Aorta (tissue), 5 donors: ENCODE measurements at regions not wholly inside any gene's neighbourhood (a gene's known extent, or its start where the extent isn't known, plus 50 kb on each side); places are given as distances from the start of the nearest gene placed in this dataset.

Source experiments
- ATAC-seq: fragments of 200-7000 bp; cut with Tn5 transposase; one replicate; pipeline ENCODE4 v1.9.1; 2022; ENCODE audit warnings: moderate library complexity; ENCODE audit not compliant: low FRiP score
- DNase-seq, 2 donors: peaks; one replicate each; pipeline ENCODE4 v3.0.0-alpha.2; 2020
- H3K27ac ChIP-seq, 2 donors: one replicate each; pipeline ENCODE4 v1.5.1; 2013; ENCODE audit warnings: low read length in 2 of 2, mild to moderate bottlenecking in 2 of 2, moderate library complexity in 2 of 2, control low read depth in 1 of 2, inconsistent platforms in 1 of 2, low read depth in 1 of 2
- H3K27me3 ChIP-seq, 2 donors: one replicate each; pipeline ENCODE4 v1.6.1; 2013; ENCODE audit warnings: control low read depth in 1 of 2, low read length in 1 of 2, mild to moderate bottlenecking in 1 of 2, moderate library complexity in 1 of 2; ENCODE audit not compliant: insufficient read depth in 2 of 2, control insufficient read depth in 1 of 2
- H3K36me3 ChIP-seq, 2 donors: one replicate each; pipeline ENCODE4 v1.6.1; 2013; ENCODE audit warnings: control low read depth in 1 of 2, low read length in 1 of 2, mild to moderate bottlenecking in 1 of 2; ENCODE audit not compliant: insufficient read depth in 2 of 2, control insufficient read depth in 1 of 2
- H3K4me1 ChIP-seq, 2 donors: one replicate each; pipeline ENCODE4 v1.6.1; 2013; ENCODE audit warnings: low read length in 2 of 2, control low read depth in 1 of 2, mild to moderate bottlenecking in 1 of 2, moderate library complexity in 1 of 2; ENCODE audit not compliant: insufficient read depth in 2 of 2, control insufficient read depth in 1 of 2
- H3K4me3 ChIP-seq, 2 donors: one replicate each; pipeline ENCODE4 v1.5.1; 2013; ENCODE audit warnings: low read length in 2 of 2, control low read depth in 1 of 2, mild to moderate bottlenecking in 1 of 2
- H3K9me3 ChIP-seq: one replicate; pipeline ENCODE4 v1.6.1; 2013; ENCODE audit warnings: mild to moderate bottlenecking, low read length; ENCODE audit not compliant: control insufficient read depth
- WGBS, 2 donors: extraction: QIAGEN DNeasy Blood & Tissue Kit; methylation state at CpG; one replicate each; pipeline ENCODE4 v1.1.7; 2013; 5-methylcytosine and 5-hydroxymethylcytosine counted together
- intact Hi-C, 2 donors: fragments of 100-400 bp; cut with DNase I; formaldehyde crosslinking; loops; one replicate each; pipeline versions ENCODE4 v1.14.2 to v1.15.0; 2022
- donor health status: healthy with polysubstance abuse.
- donor health status: Bipolar disorder and iron deficiency.
- donor health status: DM: no; HTN: no; CAD: no.
- donor health status: DM: no; HTN: no; CAD: no.
- donor health status: DM: yes; HTN: yes; CAD: no.

GRCh38 chr22:26779108-26779507 is 121.7 kb downstream of the MIAT start:
- intact Hi-C loops: no loop called here
- Histone ChIP-seq H3K36me3 (peaks cover 0 to 5% of the 10 kb centered on the region in 2 donors), H3K9me3 (no peaks in the 10 kb centered on the region), H3K4me3 (no peak overlapping the region), H3K27me3 (no peaks in the 10 kb centered on the region), H3K27ac (no peak overlapping the region), H3K4me1 (peaks cover 2 to 8% of the 10 kb centered on the region in 2 donors)
- DNase-seq (no peak), ATAC-seq (no peak)
- 85 to 88% methylated on average over 3 of the region's 3 CpGs for WGBS, 2 donors

- Histone ChIP-seq H3K27me3 (no peaks in the 10 kb centered on the region), H3K36me3 (peaks cover 0 to 3% of the 10 kb centered on the region in 2 donors), H3K4me3 (no peak overlapping the region), H3K9me3 (no peaks in the 10 kb centered on the region), H3K4me1 (peaks cover 2 to 8% of the 10 kb centered on the region in 2 donors), H3K27ac (no peak overlapping the region)
- no peak for ATAC-seq
- intact Hi-C loops: no loop called here
- WGBS, 2 donors: 96 to 97% methylated on average over 3 of the region's 3 CpGs
- no peak for DNase-seq
Observed at GRCh38 chr22:26779929-26780328, 122.5 kb downstream of the MIAT start.

GRCh38 chr22:26780521-26780920 is 123.1 kb downstream of the MIAT start:
- Histone ChIP-seq H3K4me1 (peaks cover 2 to 8% of the 10 kb centered on the region in 2 donors), H3K9me3 (no peaks in the 10 kb centered on the region), H3K4me3 (no peak overlapping the region), H3K36me3 (peaks cover 0 to 3% of the 10 kb centered on the region in 2 donors), H3K27ac (no peak overlapping the region), H3K27me3 (no peaks in the 10 kb centered on the region)
- intact Hi-C loops: no loop called here
- no peak for DNase-seq
- ATAC-seq: no peak

- 95 to 97% methylated on average over 2 of the region's 2 CpGs for WGBS, 2 donors
- no peaks in the 10 kb centered on the region for H3K9me3 ChIP-seq
- ATAC-seq (no peak), DNase-seq (no peak)
- H3K27ac ChIP-seq: no peak overlapping the region
- H3K27me3 ChIP-seq: no peaks in the 10 kb centered on the region
- peaks cover 0 to 3% of the 10 kb centered on the region in 2 donors for H3K36me3 ChIP-seq
- H3K4me3 ChIP-seq: no peak overlapping the region
- H3K4me1 ChIP-seq: peaks cover 2 to 8% of the 10 kb centered on the region in 2 donors
- intact Hi-C loops: no loop called here
Observed at GRCh38 chr22:26781062-26781461, 123.7 kb downstream of the MIAT start.

- Histone ChIP-seq H3K4me1 (peaks cover 2 to 8% of the 10 kb centered on the region in 2 donors), H3K36me3 (peaks cover 0 to 3% of the 10 kb centered on the region in 2 donors), H3K27me3 (no peaks in the 10 kb centered on the region), H3K27ac (no peak overlapping the region), H3K4me3 (no peak overlapping the region), H3K9me3 (no peaks in the 10 kb centered on the region)
- DNase-seq (no peak), ATAC-seq (no peak)
- intact Hi-C loops: no loop called here
- 95 to 96% methylated on average over 15 of the region's 15 CpGs for WGBS, 2 donors
Observed at GRCh38 chr22:26781596-26781995, 124.2 kb downstream of the MIAT start.

GRCh38 chr22:26783885-26784284 is 126.5 kb downstream of the MIAT start:
- ATAC-seq (no peak), DNase-seq (no peak)
- peaks cover 0 to 3% of the 10 kb centered on the region in 2 donors for H3K36me3 ChIP-seq
- WGBS, 2 donors: 79 to 80% methylated on average over 18 of the region's 18 CpGs
- H3K9me3 ChIP-seq: no peaks in the 10 kb centered on the region
- H3K27ac ChIP-seq: no peak overlapping the region
- intact Hi-C loops: no loop called here
- no peak overlapping the region for H3K4me3 ChIP-seq
- no peaks in the 10 kb centered on the region for H3K27me3 ChIP-seq
- no peaks in the 10 kb centered on the region for H3K4me1 ChIP-seq

GRCh38 chr22:26784772-26785171 is 127.4 kb downstream of the MIAT start:
- H3K4me1 ChIP-seq: no peaks in the 10 kb centered on the region
- peaks cover 0 to under 1% of the 10 kb centered on the region in 2 donors for H3K36me3 ChIP-seq
- no peaks in the 10 kb centered on the region for H3K9me3 ChIP-seq
- no peaks in the 10 kb centered on the region for H3K27me3 ChIP-seq
- intact Hi-C loops: no loop called here
- no peak overlapping the region for H3K27ac ChIP-seq
- DNase-seq (no peak), ATAC-seq (no peak)
- no peak overlapping the region for H3K4me3 ChIP-seq
- WGBS, 2 donors: 95 to 97% methylated on average over 6 of the region's 6 CpGs

GRCh38 chr22:26785932-26786331 is 128.5 kb downstream of the MIAT start:
- Histone ChIP-seq H3K27ac (no peak overlapping the region), H3K36me3 (no peaks in the 10 kb centered on the region), H3K4me3 (no peak overlapping the region), H3K27me3 (no peaks in the 10 kb centered on the region), H3K9me3 (no peaks in the 10 kb centered on the region), H3K4me1 (no peaks in the 10 kb centered on the region)
- intact Hi-C loops: no loop called here
- DNase-seq (no peak), ATAC-seq (no peak)
- whole genome bisulfite sequencing, 2 donors: 69 to 70% methylated on average over 5 of the region's 5 CpGs

GRCh38 chr22:26786398-26786797 is 129.0 kb downstream of the MIAT start:
- ATAC-seq: no peak
- H3K9me3 ChIP-seq: no peaks in the 10 kb centered on the region
- no peaks in the 10 kb centered on the region for H3K27me3 ChIP-seq
- intact Hi-C loops: no loop called here
- H3K36me3 ChIP-seq: no peaks in the 10 kb centered on the region
- DNase-seq: no peak
- H3K4me1 ChIP-seq: no peaks in the 10 kb centered on the region
- 90 to 91% methylated on average over 9 of the region's 9 CpGs for WGBS, 2 donors
- H3K27ac ChIP-seq: no peak overlapping the region
- no peak overlapping the region for H3K4me3 ChIP-seq
